ENCODE measurements at regions not wholly inside any gene's neighbourhood (a gene's known extent, or its start where the extent isn't known, plus 50 kb on each side); places are given as distances from the start of the nearest gene placed in this dataset.

DNA sequence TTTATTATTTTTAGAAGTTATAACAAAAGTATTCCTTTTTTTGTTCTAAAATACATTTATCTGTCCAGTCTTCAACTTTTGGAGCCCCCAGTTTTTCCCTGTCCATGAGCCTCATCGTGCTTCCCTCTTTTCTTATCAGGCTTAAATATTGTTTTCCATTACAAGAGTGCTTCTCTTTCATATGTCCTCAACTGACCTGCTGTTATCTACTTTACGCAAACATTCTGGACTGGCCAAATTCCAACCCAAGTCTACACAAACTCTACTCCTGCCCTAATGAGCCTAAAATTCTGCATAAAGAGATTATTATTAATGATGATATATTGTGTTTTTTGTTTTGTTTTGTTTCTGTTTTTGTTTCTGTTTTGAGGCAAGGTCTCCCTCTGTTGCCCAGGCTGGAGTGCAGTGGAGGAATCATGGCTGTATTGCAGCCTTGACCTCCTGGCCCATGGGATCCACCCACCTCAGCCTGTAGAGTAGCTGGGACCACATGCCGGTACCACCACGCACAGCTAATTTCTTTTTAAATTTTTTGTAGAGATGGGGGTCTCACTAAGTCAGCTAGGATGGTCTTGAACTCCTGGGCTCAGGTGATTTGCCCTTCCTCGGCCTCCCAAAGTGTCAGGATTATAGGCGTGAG lies 318.8 kb upstream of the NEGR1 start:
- Histone ChIP-seq H2AFZ (no peak overlapping the region), H3F3A (ENCODE audit: insufficient read depth, low read depth) (no peaks in the 10 kb centered on the region), H3K9me2 (ENCODE audit: insufficient read depth) (no peaks in the 10 kb centered on the region), H3K79me2 (ENCODE audit: low read depth) (no peaks in the 10 kb centered on the region), H3K4me3 (no peak overlapping the region), H3K27me3 (ENCODE audit: insufficient read depth, low read depth) (no peaks in the 10 kb centered on the region), H3K9me3 (ENCODE audit: insufficient read depth, low read depth) (no peaks in the 10 kb centered on the region), H4K20me1 (ENCODE audit: insufficient read depth) (no peaks in the 10 kb centered on the region), H3K4me2 (no peak overlapping the region), H3K4me1 (replicated peaks; ENCODE audit: insufficient read depth) (no peaks in the 10 kb centered on the region), H3K27ac (no peak overlapping the region), H3K36me3 (ENCODE audit: low read depth) (no peaks in the 10 kb centered on the region)
- CTCF ChIA-PET, result no interaction called here
- POLR2A ChIA-PET (ENCODE audit: unreplicated experiment), result no interaction called here
- DNase-seq, result no peak
- BruUV-seq (replicated peaks), result no TSS peak
- intact Hi-C loops (cut with micrococcal nuclease; ENCODE audit: unreplicated experiment), result no loop called here
- TF ChIP-seq EZH2 (IDR thresholded peaks at IDR 0.05; ENCODE audit: low read depth), result no peak
- TF ChIP-seq, protein P1, sequence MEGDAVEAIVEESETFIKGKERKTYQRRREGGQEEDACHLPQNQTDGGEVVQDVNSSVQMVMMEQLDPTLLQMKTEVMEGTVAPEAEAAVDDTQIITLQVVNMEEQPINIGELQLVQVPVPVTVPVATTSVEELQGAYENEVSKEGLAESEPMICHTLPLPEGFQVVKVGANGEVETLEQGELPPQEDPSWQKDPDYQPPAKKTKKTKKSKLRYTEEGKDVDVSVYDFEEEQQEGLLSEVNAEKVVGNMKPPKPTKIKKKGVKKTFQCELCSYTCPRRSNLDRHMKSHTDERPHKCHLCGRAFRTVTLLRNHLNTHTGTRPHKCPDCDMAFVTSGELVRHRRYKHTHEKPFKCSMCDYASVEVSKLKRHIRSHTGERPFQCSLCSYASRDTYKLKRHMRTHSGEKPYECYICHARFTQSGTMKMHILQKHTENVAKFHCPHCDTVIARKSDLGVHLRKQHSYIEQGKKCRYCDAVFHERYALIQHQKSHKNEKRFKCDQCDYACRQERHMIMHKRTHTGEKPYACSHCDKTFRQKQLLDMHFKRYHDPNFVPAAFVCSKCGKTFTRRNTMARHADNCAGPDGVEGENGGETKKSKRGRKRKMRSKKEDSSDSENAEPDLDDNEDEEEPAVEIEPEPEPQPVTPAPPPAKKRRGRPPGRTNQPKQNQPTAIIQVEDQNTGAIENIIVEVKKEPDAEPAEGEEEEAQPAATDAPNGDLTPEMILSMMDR (conservative IDR thresholded peaks at IDR 0.05), result no peak

DNA sequence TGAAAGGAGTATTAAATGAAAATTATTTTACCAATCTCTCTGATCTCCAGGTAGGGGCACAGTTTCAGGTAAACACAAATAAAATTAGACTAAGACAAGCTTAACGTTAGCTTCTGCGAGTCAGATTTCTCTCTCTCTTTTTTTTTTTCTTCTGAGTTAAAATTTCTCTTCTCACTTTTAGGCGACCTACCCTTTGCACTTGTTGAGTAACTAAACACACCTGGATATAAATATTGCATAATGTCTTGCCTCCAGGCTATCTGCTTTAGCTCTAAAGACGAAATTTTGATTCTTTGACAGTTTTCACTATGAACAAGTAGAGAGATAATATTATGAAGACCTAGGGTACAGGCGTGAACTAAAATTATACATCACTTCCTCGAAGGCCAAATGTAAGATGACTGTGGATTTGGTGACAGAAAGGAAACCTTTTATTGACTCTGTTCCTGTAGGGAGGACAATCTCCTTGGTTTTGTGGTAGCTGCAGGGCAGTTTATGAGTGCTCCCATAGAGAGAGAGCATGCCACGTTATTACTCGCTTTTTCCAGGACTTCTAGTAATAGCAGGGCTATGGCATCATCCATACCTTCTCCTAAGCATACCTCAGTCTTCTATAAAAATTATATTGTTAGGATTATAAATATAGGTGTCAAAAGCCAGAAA lies 303.8 kb upstream of the NEGR1 start:
- no peak overlapping the region for H3K4me3 ChIP-seq
- H3K79me2 ChIP-seq (ENCODE audit: low read depth), result no peaks in the 10 kb centered on the region
- no peaks in the 10 kb centered on the region for H3F3A ChIP-seq (ENCODE audit: insufficient read depth, low read depth)
- no peaks in the 10 kb centered on the region for H3K36me3 ChIP-seq (ENCODE audit: low read depth)
- no peaks in the 10 kb centered on the region for H4K20me1 ChIP-seq (ENCODE audit: insufficient read depth)
- H3K9me2 ChIP-seq (ENCODE audit: insufficient read depth), result no peaks in the 10 kb centered on the region
- H3K9me3 ChIP-seq (ENCODE audit: insufficient read depth, low read depth), result no peaks in the 10 kb centered on the region
- CTCF ChIA-PET, result no interaction called here
- H3K4me2 ChIP-seq, result no peak overlapping the region
- H3K27ac ChIP-seq, result no peak overlapping the region
- H3K27me3 ChIP-seq (ENCODE audit: insufficient read depth, low read depth), result no peaks in the 10 kb centered on the region
- TF ChIP-seq, protein P1 (conservative IDR thresholded peaks at IDR 0.05), result no peak
- POLR2A ChIA-PET (ENCODE audit: unreplicated experiment), result no interaction called here
- no peak for DNase-seq
- no peaks in the 10 kb centered on the region for H3K4me1 ChIP-seq (replicated peaks; ENCODE audit: insufficient read depth)
- BruUV-seq (replicated peaks), result no TSS peak
- H2AFZ ChIP-seq, result no peak overlapping the region
- intact Hi-C loops (cut with micrococcal nuclease; ENCODE audit: unreplicated experiment), result no loop called here

DNA sequence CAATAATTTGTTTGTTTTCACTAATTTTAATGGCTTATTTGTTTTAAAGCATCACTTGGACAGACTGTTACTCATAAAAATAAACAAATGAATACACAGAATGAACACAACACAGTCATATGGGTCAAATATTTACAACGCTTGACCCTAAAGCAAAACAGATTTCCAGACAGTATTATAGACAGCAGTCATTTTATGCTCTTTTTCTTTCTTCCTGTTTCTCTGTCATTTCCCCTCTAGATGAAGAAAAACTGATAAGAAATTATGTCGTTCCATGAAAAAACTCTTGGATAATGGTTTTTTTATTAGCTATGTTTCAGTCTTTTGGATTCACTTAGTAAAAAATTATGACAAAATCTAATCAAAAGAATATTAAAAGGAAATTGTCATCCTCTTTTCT lies 297.3 kb upstream of the NEGR1 start:
- no peaks in the 10 kb centered on the region for H3K27me3 ChIP-seq (ENCODE audit: insufficient read depth, low read depth)
- no peak overlapping the region for H3K4me2 ChIP-seq
- BruUV-seq (replicated peaks), result no TSS peak
- no peaks in the 10 kb centered on the region for H4K20me1 ChIP-seq (ENCODE audit: insufficient read depth)
- intact Hi-C loops (cut with micrococcal nuclease; ENCODE audit: unreplicated experiment), result no loop called here
- no peaks in the 10 kb centered on the region for H3K4me1 ChIP-seq (replicated peaks; ENCODE audit: insufficient read depth)
- H3K9me2 ChIP-seq (ENCODE audit: insufficient read depth), result no peaks in the 10 kb centered on the region
- no peak overlapping the region for H3K4me3 ChIP-seq
- H3K27ac ChIP-seq, result no peak overlapping the region
- no peaks in the 10 kb centered on the region for H3K9me3 ChIP-seq (ENCODE audit: insufficient read depth, low read depth)
- H2AFZ ChIP-seq, result no peak overlapping the region
- no peaks in the 10 kb centered on the region for H3K79me2 ChIP-seq (ENCODE audit: low read depth)
- H3F3A ChIP-seq (ENCODE audit: insufficient read depth, low read depth), result no peaks in the 10 kb centered on the region
- H3K36me3 ChIP-seq (ENCODE audit: low read depth), result no peaks in the 10 kb centered on the region
- no peak for DNase-seq
- TF ChIP-seq, protein P1 (conservative IDR thresholded peaks at IDR 0.05), result no peak
- no peak for TF ChIP-seq EZH2 (IDR thresholded peaks at IDR 0.05; ENCODE audit: low read depth)
- POLR2A ChIA-PET (ENCODE audit: unreplicated experiment), result no interaction called here
- CTCF ChIA-PET, result no interaction called here

All from PC-9 (cell line).